Cerebellar cortex (tissue), 1 donor: ENCODE measurements at regions not wholly inside any gene's neighbourhood (a gene's known extent, or its start where the extent isn't known, plus 50 kb on each side); places are given as distances from the start of the nearest gene placed in this dataset.
"Not testable (repeated sequence)": the region's sequence is repeated elsewhere in the genome, so short reads cannot be mapped to it uniquely, and the experiment has no call there.

ENCODE experiments used
- DNase-seq: peaks from one replicate; pipeline ENCODE4 v3.0.0-alpha.2; 2015; ENCODE audit warnings: low spot score

GRCh38 chr12:84043355-84043754, 869.2 kb downstream of the SLC6A15 start:
- no peak for DNase-seq

DNA sequence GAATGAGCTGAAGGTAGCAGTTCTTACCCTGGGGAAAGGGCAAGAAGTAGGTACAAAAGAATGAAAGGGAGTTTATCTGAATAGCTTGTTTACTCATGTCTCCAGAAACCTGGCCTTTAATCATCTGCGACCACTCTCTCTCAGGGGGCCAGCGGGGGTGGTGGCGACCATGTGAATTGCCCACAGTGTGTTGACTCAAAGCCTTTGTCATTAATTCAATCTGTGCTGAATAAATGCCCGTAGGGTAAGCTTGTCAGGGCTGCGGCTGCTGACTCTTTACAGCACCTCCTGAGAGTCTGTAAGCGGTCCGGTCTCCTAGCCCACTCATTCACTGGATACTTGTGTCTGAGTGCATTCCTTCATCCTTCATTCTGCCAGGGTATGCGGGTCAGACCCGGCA, 874.4 kb downstream of the SLC6A15 start:
- no peak for DNase-seq

- DNase-seq = no peak
Observed at GRCh38 chr12:84036912-84037311, 875.7 kb downstream of the SLC6A15 start.

DNA sequence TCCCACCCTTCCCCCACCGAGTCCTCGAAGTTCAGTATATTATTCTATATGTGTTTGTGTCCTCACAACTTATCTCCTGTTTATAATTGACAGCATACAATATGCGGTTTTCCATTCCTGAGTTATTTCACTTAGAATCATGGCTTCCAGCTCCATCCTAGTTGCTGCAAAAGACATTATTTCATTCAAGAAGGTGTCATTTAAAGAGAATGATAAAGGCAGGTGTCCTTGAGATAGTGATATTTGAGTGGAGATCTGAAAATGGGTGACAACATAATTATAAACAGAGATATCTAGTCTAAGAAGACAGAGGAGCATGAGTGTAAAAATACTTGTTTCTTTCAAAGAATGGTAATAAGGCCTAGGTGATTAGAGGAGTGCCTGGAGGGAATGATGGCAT, 876.8 kb downstream of the SLC6A15 start:
- DNase-seq = no peak

GRCh38 chr12:84034871-84035270, 877.7 kb downstream of the SLC6A15 start:
- no peak for DNase-seq

- DNase-seq = no peak
Observed at GRCh38 chr12:84033162-84033561, 879.4 kb downstream of the SLC6A15 start.

DNA sequence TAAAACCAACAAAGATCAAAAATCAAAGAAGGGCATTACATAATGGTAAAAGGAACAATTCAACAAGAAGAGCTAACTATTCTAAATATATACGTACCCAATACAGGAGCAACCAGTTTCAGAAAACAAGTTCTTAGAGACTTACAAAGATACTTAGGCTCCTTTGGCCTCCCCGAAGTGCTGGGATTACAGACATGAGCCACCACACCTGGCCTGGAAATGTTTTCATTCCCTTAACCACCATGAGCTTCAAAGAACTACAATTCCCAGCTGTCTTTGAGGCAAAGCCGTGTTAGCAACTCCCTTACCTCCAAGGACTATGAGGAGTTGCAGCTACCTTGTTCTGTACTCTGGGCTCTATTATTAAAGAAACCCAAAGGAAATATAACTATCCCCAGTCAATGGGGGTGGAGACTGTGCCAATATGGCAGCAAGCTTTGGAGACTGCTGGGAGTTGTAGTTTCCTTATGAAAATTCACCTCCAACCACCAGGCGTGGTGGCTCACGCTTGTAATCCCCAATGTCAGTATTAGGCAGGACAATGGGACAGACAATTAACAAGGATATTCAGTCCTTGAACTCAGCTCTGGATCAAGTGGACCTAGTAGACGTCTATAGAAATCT, 893.9 kb downstream of the SLC6A15 start:
- DNase-seq = not testable (repeated sequence)

DNA sequence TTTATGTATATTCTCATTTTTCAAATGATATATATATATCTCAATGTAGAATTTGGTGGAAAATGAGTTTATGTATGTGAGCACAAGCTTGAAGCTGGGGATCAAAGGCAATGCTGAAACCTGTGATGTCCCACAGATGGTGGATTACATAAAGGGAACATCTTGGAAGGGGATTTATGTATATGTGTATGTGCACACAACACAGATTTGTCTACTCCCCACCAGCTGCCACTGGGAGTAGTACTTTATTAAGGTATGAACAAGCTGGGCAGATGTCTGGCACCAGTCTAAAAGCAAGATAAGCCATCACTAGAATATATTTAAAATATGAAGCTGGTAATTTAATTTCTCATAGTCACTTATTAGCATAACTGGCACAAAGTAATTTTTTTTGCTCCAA, 895.6 kb downstream of the SLC6A15 start:
- no peak for DNase-seq

GRCh38 chr12:83997423-83997822, 915.2 kb downstream of the SLC6A15 start:
- DNase-seq = no peak

GRCh38 chr12:83996671-83997070, 915.9 kb downstream of the SLC6A15 start:
- no peak for DNase-seq

GRCh38 chr12:83985084-83985483, 927.5 kb downstream of the SLC6A15 start:
- no peak for DNase-seq

DNA sequence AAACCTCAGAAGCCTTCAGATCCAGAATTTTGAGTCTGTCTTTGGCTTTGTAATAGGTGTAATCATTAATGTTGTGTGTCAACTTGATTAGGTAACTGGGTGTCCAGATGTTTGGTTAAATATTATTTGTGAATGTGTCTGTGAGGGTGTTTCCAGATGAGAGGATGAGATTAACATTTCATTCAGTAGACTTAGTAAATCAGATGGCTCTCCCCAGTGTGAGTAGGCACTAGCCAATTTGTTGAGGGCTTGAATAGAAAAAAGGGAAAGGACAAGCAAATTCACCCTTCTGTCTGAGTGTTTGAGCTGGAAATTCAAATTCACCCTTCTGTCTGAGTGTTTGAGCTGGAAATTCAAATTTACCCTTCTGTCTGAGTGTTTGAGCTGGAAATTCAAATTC, 932.2 kb downstream of the SLC6A15 start:
- no peak for DNase-seq

DNA sequence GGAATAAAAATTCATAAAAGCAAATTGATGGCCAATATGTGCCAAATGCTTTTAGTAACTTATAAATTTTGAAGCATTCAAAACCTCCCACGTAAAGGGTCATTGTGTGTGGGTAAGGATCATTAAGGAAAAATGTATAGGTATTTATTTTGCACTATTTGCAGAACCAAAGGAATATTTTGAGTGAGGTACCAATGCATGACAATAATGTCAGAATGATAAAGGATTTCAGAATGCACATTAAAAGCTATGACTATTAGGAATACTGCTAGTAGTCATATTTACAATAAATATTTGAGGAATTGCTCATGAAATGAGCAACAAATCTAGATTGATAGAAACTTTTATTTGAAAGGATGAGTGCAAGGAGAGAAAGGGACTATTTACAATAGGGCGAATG, 932.8 kb downstream of the SLC6A15 start:
- DNase-seq = no peak

- no peak for DNase-seq
Observed at GRCh38 chr12:83971781-83972180, 940.8 kb downstream of the SLC6A15 start.

- DNase-seq = no peak
Observed at GRCh38 chr12:83960767-83961166, 951.8 kb downstream of the SLC6A15 start.

DNA sequence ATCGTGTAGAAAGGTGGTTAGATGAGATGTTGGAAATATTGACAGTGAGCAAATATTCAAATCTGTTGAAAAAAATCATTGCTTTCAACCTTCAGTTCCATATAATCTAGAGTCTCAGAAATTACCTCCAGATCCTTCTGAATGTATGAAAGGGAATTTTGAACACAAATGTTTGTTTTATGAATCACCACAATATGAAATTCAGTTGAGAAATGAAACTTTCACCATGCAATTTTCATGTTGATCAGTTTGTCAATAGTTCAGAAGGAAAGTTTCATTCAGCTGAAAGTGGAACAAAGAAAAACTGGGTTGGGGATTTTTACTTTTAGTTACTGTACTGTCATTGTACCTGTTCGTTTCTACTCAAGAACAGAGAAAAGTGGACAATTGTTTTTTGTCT, 953.6 kb downstream of the SLC6A15 start:
- no peak for DNase-seq

DNA sequence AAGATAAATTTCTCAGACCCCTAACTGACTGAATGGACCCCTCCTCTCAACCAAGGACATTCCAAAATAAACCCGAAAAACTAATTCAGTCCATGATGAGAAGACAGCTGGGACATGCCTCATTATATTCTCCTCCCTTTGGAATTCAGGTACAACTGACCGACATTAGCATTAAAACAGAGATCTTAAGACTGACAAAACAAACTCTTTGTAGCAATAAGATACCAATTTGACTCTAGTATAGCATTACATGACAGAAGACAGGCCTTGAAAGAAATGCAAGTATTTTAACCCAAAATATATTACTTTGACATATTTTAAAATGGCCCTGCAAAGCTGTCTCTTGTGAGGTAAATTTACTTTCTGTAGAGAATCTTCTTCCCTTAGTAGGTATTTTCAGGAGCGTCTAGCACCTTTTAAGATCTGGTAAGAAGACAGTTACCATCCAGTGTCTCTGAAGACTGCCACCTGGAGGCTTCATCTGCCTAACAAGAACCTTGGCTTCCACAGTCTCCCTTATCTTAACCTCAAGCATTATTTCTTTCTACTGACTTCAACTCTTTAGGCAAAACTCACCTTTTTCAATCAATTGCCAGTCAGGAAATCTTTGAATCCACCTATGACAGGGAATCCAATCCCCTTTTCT, 957.5 kb downstream of the SLC6A15 start:
- DNase-seq = no peak

GRCh38 chr12:83954071-83954789, 958.4 kb downstream of the SLC6A15 start:
- DNase-seq = no peak

- no peak for DNase-seq
Observed at GRCh38 chr12:83945871-83946270, 966.7 kb downstream of the SLC6A15 start.

- DNase-seq = no peak
Observed at GRCh38 chr12:83939718-83940117, 972.9 kb downstream of the SLC6A15 start.

GRCh38 chr12:83933615-83934014, 979.0 kb downstream of the SLC6A15 start:
- DNase-seq = no peak

DNA sequence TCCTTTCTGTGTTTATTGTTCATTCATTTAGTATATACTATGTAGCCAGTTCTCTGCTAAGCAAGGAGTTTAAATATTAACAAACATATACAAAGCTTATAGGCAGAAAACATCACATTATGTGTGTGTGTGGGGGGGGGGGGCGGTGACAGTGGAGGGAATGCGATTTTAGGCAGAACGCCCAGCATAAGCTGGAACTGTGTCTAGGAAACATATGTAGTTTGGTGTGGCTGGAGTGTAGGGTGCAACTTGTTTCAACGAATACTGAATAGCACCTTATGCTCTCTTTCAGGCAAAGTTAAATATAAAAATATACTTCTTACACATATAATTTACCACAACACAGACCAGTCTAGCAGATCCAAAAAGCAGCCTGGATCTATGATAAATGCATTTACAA, 980.6 kb downstream of the SLC6A15 start:
- no peak for DNase-seq

DNA sequence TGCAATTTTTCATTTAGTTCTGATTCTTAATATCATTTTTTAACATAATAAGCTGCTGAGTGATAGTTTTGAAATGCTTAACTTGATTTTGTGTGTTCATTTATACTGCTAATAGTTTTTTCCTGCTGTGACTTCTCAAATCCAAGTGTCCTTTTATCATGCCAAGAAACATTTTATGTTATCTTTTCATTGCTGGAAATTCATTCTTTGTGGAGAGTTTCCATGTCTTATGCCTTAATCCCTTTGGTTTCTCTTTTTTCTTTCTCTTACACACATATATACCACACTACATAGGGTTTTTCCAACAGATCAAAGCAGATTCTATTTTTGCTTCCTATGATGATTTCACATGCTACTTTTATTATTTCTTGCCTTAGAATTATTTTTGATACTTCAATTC, 981.1 kb downstream of the SLC6A15 start:
- no peak for DNase-seq
